GM18505 (cell line): ENCODE measurements at regions not wholly inside any gene's neighbourhood (a gene's known extent, or its start where the extent isn't known, plus 50 kb on each side); places are given as distances from the start of the nearest gene placed in this dataset.
"Not testable (repeated sequence)": the region's sequence is repeated elsewhere in the genome, so short reads cannot be mapped to it uniquely, and the experiment has no call there.

Source experiments
- ATAC-seq: cut with Tn5 transposase; IDR thresholded peaks from one replicate; pipeline ENCODE4 v1.9.1; 2021; ENCODE audit not compliant: unreplicated experiment
- POLR2A ChIP-seq: IDR thresholded peaks from 4 replicates; pipeline ENCODE4 v1.6.1; 2011; ENCODE audit warnings: borderline replicate concordance; ENCODE audit not compliant: insufficient read depth, insufficient read length; ENCODE audit errors: extremely low read depth

DNA sequence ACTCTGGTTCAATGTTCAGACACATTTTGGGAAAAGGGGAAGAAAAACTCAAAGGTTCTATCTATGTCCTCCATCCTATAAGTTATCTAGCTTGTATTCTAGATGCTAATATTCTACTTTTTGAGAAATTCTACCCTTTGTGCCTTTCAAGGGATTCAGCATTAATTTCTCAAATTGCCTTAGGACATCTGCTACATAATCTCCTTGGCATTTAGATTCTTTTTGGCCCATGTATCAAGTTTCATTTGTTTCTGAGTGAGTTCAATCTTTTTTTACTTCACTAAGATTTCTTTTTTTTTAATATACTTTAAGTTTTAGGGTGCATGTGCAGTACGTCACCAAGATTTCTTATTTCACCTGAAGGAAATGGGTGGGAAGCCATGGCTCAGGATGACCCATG is 232.7 kb upstream of the TENT5A start:
- no peak for TF ChIP-seq POLR2A
- ATAC-seq, result no peak

DNA sequence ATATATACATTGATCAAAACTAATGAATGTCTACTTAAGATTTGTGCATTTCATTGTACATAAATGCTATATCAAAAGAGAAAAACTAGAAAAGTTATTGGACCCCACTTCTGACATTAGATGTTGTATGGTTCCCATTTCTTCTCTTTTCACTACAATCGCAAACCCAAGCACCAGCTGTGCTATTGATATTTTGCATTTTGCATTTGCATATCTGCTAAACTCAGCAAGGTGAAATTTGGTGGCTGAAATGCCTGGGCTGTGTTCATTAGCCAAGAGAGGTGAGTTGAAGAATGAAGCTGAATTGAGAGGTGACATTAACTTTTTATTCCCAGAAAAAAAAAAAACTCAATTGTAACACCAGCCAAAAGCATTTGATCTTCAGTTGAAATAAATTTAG is 232.1 kb upstream of the TENT5A start:
- no peak for ATAC-seq
- no peak for TF ChIP-seq POLR2A

DNA sequence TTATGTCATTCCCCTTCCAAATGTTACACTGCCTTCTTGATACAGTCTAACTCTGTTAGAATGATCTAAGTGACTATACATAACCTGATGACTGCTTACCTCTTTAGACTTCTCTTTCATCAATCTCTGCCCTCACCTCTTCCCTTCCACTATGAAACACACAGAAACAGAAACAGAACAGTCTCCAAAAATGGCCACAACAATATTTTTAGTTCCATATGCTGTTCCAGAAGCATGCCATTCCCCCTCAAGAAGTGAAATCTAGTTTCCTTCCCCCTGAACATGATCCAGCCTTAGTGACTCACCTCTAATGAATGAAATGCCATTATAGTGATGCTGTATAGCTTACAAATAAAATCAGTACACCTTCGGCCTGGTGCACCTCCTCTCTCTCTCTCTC is 229.3 kb upstream of the TENT5A start:
- TF ChIP-seq POLR2A, result no peak
- ATAC-seq, result no peak

DNA sequence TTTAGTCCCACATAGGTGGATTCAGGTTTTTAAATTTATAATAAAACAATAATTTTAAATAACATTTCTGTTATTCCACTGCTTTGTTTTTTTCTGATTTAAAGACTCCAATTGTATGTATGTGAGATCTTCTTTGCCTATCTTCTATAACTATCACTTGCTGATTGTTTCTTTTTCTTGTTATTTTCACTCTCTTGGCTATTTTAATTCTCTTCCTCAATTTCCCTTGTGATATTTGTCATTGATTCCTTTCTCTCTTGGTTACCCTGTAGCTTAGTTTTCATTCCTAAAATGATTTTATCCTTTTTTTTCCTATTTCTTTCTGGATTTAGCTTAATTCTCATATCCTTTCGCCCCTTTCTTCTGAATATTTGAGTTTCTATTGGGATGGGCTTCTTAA is 227.3 kb upstream of the TENT5A start:
- no peak for ATAC-seq
- TF ChIP-seq POLR2A, result no peak

DNA sequence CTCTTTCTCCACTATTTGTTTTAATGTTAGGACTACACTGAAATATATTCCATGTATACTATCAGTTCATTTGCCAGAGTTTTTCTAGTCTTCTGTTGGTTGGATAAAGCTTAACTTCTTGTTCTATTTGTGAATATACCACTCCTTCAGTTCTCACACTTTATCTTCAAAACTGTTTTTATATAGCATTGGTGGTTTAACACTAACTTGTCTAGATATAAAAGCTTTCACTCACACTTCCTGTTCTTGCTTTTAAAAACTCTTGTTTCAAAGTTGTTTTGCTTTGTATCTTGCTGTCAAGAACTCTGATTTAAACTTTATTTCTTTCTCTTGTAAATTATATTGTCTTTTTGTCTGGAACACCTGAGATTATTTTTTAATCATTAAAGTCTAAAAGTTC is 226.8 kb upstream of the TENT5A start:
- no peak for ATAC-seq
- no peak for TF ChIP-seq POLR2A

DNA sequence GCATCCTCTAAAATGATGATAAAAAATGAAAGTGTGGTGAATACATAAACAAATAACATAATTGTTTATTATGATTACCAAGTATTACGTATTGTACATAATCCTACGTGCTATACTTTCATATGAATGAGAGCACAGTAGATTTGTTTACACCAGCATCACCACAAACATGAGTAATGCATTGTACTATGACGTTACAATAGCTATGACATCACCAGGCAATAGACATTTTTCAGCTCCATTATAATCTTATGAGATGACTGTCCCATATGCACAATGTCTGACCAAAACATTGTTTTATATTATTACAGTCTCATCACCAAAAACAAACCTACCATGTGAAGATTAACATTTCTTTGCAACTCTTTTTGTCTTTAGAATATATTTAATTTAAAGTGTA is 225.7 kb upstream of the TENT5A start:
- ATAC-seq, result no peak
- TF ChIP-seq POLR2A, result no peak

DNA sequence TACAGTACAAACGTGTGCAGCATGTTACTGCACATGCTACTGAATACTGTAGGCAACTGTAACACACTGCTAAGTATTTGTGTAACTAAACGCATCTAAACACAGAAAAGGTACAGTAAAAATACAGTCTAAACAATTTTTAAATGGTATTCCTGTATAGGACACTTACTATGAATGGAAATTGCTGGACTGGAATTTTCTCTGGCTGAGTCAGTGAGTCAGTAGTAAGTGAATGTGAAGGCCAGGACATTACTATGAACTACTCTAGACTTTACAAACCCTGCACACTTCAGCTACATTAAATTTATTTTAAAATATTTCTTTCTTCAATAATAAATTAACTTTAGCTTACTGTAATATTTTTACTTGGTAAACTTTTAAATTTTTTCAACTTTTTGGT is 225.0 kb upstream of the TENT5A start:
- ATAC-seq, result no peak
- TF ChIP-seq POLR2A, result no peak

DNA sequence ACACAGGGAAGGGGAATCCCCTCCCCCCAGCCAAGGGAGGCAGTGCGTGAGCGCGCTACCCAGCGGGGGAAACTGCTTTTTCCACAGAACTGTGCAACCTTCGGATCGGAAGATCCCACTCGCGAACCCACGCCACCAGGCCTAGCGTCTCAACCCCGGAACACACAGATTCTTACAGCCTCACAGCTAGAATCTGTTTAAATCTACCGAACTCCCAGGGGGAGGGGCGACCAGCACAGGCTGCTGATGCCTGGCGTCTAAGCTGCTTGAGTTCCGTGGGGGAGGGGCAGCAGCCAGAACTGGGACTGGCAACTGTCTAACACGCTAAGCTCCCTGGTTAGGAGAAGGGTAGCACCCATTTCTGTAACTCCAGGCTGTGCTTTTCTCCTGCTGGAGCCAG is 217.3 kb upstream of the TENT5A start:
- TF ChIP-seq POLR2A, result no peak

DNA sequence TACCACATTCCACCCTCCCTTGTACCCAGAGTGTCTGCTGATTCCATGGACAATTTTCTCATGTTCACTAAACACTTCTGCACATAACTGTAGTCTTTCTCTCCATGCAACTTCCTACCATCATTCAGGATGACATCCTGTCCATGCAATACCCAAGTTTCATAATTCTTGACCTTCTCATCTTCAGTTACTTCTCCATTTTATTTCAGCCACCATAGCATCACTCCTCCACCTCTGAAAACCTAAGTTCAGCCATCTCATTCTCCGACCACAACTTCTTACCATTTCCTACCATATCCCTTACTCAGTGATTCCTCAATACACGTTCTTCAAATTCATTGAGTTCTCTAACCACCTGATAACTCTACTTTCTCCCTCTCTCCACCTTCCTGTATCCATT is 216.5 kb upstream of the TENT5A start:
- no peak for ATAC-seq
- no peak for TF ChIP-seq POLR2A

More for the DNA sequence above, 217.3 kb upstream of the TENT5A start:
- ATAC-seq, result no peak

DNA sequence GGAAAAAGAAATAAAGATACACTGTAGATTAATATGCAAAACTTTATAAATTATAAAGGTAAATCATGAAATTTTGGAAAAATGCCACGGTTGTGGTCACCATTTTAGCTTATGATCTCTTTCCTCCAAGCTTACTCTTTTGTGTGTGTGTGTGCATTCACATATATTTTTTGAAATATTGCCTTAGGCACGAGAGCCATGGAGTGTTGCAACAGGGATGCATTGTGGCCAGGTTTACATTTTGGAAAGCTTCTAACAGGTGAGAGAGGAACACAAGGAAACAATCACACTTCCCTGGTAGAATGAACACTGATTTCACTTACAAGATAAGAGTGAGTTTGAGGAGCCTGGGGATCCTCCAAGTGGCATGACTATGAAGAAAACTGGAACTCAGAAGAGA is 214.5 kb upstream of the TENT5A start:
- ATAC-seq, result no peak
- TF ChIP-seq POLR2A, result no peak

DNA sequence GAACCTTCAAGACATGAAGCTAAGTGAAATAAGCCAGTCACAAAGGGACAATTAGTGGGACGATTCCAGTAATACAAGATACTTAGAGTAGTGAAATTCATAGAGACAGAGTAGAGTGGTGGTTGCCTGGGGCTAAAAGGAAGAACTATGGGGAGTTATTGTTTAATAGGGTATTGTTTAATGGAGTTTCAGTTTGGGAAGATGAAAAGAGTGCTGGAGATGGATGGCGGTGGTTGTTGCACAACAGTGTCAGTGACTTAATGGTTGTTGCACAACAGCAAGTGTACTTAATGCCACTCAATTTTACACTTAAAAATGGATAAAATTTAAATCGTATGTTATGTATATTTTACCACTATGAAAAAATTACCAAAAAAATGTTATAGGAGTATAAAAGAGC is 209.7 kb upstream of the TENT5A start:
- ATAC-seq, result no peak
- no peak for TF ChIP-seq POLR2A

DNA sequence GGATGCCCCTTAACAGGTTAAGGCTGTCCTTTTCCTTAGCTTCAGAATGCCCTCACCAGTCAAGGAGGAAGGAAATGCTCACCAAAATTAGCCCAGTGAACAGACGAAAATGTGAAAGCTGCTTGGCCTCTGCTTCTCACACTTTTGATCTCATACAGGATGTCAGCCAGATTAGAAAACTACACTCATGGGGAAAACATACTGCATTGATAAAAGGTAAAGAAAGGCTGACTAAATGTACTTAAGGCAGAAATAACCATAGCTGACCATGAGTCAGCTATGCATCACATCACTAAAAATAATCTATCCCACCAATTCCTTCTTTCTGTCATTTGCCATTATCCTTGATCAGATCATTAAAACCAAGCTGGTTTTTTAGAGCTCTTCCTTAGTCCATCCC is 198.4 kb upstream of the TENT5A start:
- TF ChIP-seq POLR2A, result no peak
- no peak for ATAC-seq

DNA sequence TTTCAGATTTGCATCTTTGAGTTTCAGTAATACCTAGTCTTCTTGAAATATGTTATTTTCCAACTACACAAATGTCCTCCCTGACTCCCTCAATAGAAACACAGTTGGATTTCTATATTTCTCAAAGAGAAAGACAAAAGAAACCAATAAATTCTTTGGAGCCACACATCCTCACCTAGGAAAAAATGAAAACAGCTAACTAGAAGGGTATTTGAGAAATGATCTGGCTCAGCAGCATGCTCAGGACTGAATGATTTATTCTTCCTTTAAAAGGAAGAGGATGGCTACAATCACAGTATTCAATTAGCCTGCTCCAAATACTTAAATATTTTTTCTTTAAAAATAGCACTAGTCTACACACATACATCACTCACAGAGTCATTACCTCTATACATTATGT is 196.4 kb upstream of the TENT5A start:
- no peak for ATAC-seq
- TF ChIP-seq POLR2A, result no peak

DNA sequence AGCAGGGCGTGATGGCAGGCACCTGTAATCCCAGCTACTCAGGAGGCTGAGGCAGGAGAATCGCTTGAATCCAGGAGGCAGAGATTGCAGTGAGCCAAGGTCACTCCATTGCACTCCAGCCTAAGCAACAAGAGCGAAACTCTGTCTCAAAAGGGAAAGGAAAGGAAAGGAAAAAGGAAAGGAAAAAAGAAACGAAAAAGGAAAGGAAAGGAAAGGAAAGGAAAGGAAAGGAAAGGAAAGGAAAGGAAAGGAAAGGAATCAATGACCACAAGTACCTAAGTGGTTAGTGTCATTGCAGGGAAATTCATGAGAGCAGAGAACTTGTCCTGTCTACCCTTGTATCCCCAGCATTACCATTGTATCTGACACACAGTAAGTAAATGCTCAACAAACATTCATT is 195.7 kb upstream of the TENT5A start:
- not testable (repeated sequence) for ATAC-seq

DNA sequence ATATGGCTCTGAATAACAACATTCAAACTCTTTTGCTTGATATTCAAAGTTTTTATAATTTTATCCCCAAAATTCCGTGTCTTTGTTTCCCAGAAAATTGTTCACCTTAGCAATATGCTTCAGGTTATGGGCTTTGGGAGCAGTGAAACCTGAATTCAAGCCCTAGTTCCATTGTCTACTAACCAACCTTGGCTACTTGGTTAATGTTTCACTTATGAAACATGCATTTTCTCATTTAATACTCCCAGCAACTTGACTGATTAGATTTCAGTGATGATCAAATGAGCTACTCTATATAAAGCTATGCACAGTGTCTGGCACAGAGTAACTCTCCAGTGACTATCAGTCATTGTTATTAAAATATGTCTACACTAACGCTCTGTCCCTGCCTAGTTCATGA is 192.2 kb upstream of the TENT5A start:
- ATAC-seq, result no peak

DNA sequence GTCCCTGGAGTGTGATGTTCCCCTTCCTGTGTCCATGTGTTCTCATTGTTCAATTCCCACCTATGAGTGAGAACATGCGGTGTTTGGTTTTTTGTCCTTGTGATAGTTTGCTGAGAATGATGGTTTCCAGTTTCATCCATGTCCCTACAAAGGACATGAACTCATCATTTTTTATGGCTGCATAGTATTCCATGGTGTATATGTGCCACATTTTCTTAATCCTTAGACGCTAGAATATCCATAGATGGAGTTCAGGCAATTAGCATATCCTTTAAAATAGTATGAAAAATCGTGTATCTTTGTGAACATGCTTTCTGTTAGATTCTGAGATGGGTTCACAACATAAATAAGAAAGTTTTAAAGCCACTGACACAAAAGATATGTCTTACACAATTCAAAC is 190.4 kb upstream of the TENT5A start:
- ATAC-seq, result not testable (repeated sequence)

More for the DNA sequence above, 192.2 kb upstream of the TENT5A start:
- no peak for TF ChIP-seq POLR2A

DNA sequence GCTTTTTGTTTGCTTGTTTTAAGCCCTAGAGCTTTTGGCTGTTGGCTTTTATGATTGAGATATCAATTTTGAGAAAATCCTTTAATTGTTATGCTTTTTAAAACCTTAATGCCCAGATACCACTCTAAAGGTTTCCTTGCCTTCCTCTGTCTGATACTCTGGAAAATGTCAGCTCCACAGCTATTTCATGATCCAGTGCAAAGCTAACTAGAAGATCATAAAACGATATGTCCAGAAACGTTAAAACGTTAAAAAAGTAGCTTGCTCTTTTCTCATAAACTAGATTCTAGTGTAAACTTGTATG is 189.5 kb upstream of the TENT5A start:
- TF ChIP-seq POLR2A, result no peak
- ATAC-seq, result no peak

DNA sequence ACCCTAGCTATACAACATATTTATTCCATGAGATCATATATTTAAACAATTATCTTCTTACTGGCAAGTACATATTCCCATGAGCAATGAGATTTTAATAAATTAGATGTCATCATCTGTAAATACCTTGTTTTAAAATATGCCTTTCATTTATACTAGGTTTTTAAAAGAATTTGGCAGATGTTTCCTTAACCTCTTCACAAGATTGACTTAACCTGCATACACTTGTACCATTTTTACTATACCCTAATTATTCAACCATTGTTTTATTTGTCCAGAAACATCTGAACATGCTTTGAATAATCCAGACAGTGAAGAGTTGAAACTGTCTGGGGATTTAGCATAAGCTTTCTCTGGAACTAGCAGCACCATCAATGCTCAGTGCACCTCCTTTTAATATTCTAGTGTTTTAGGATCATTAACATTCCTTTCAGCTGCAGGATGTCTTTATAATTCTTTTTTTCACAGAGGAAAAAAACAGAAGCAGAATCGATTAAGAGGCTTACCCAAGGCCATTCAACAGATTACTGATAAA is 188.0 kb upstream of the TENT5A start:
- no peak for ATAC-seq
- no peak for TF ChIP-seq POLR2A
